Eye (tissue), 1 donor: ENCODE measurements at regions not wholly inside any gene's neighbourhood (a gene's known extent, or its start where the extent isn't known, plus 50 kb on each side); places are given as distances from the start of the nearest gene placed in this dataset.

ENCODE experiments used
- DNase-seq: peaks from one replicate; pipeline ENCODE4 v3.0.0-alpha.2; 2015

- DNase-seq, result no peak
Observed at GRCh38 chr2:61721382-61721781, 132.5 kb downstream of the FAM161A start.

GRCh38 chr2:61720911-61721310 lies 132.9 kb downstream of the FAM161A start:
- DNase-seq, result no peak

- DNase-seq, result no peak
Observed at GRCh38 chr2:61718965-61719364, 134.9 kb downstream of the FAM161A start.

GRCh38 chr2:61715506-61715905 lies 138.4 kb downstream of the FAM161A start:
- DNase-seq, result no peak

- DNase-seq, result no peak
Observed at GRCh38 chr2:61714210-61714609, 139.7 kb downstream of the FAM161A start.

GRCh38 chr2:61713457-61713856 lies 140.4 kb downstream of the FAM161A start:
- no peak for DNase-seq

- DNase-seq, result no peak
Observed at GRCh38 chr2:61712060-61712459, 141.8 kb downstream of the FAM161A start.

- DNase-seq, result no peak
Observed at GRCh38 chr2:61710711-61711110, 143.1 kb downstream of the FAM161A start.

- peak; percentile 28 for DNase-seq
Observed at GRCh38 chr2:61707984-61708852, 145.6 kb downstream of the FAM161A start.

- no peak for DNase-seq
Observed at GRCh38 chr2:61705625-61706024, 148.2 kb downstream of the FAM161A start.

GRCh38 chr2:61704364-61704763 lies 149.5 kb downstream of the FAM161A start:
- no peak for DNase-seq

GRCh38 chr2:61702088-61702467 lies 151.8 kb downstream of the FAM161A start:
- no peak for DNase-seq

GRCh38 chr2:61700464-61700863 lies 153.4 kb downstream of the FAM161A start:
- no peak for DNase-seq

- peak; percentile 93 for DNase-seq
Observed at GRCh38 chr2:61694312-61695274, 156.4 kb upstream of the XPO1 start.

GRCh38 chr2:61693744-61694143 lies 155.6 kb upstream of the XPO1 start:
- DNase-seq, result no peak

GRCh38 chr2:61690078-61690596 lies 152.0 kb upstream of the XPO1 start:
- no peak for DNase-seq

- DNase-seq, result no peak
Observed at GRCh38 chr2:61689568-61689967, 151.4 kb upstream of the XPO1 start.

- no peak for DNase-seq
Observed at GRCh38 chr2:61688369-61689334, 150.5 kb upstream of the XPO1 start.

- no peak for DNase-seq
Observed at GRCh38 chr2:61679096-61679495, 140.9 kb upstream of the XPO1 start.

GRCh38 chr2:61677942-61678341 lies 139.8 kb upstream of the XPO1 start:
- no peak for DNase-seq

- DNase-seq, result no peak
Observed at GRCh38 chr2:61677306-61677705, 139.2 kb upstream of the XPO1 start.

- DNase-seq, result no peak
Observed at GRCh38 chr2:61675204-61675603, 137.0 kb upstream of the XPO1 start.
